Heart right ventricle (tissue), 16 donors: ENCODE measurements at regions not wholly inside any gene's neighbourhood (a gene's known extent, or its start where the extent isn't known, plus 50 kb on each side); places are given as distances from the start of the nearest gene placed in this dataset.

Source experiments
- ATAC-seq, 8 donors: fragments of 200-7000 bp; cut with Tn5 transposase; one replicate each; pipeline ENCODE4 v1.9.1; 2020; ENCODE audit warnings: mild to moderate bottlenecking in 8 of 8, moderate library complexity in 8 of 8, moderate number of reproducible peaks in 1 of 8
- DNase-seq, 2 donors: peaks; one replicate each; pipeline ENCODE4 v3.0.0-alpha.2; 2020
- H3K27ac ChIP-seq, 10 donors: fragments of 200-600 bp; sonication (generic) in 2 of 10; one replicate each; pipeline versions ENCODE4 v1.5.0 to v1.8.0; 2020 to 2022; ENCODE audit warnings: mild to moderate bottlenecking in 3 of 10
- H3K27me3 ChIP-seq, 7 donors: fragments of 200-600 bp; one replicate each; pipeline ENCODE4 v1.8.0; 2021 to 2022; ENCODE audit warnings: mild to moderate bottlenecking in 2 of 7
- H3K36me3 ChIP-seq, 9 donors: fragments of 200-600 bp; sonication (generic) in 1 of 9; one replicate each; pipeline versions ENCODE4 v1.5.0 to v1.8.0; 2020 to 2022; ENCODE audit warnings: mild to moderate bottlenecking in 2 of 9
- H3K4me1 ChIP-seq, 9 donors: fragments of 200-600 bp; sonication (generic) in 1 of 9; one replicate each; pipeline versions ENCODE4 v1.5.0 to v1.8.0; 2020 to 2022; ENCODE audit warnings: mild to moderate bottlenecking in 4 of 9
- H3K4me3 ChIP-seq, 10 donors: fragments of 200-600 bp; sonication (generic) in 2 of 10; one replicate each; pipeline versions ENCODE4 v1.5.0 to v1.8.0; 2020 to 2022; ENCODE audit warnings: mild to moderate bottlenecking in 7 of 10, moderate library complexity in 2 of 10
- H3K9me3 ChIP-seq, 11 donors: fragments of 200-600 bp in 10 of 11; sonication (generic) in 2 of 11; one replicate each; pipeline versions ENCODE4 v1.5.0 to v1.8.0; 2013 to 2022; ENCODE audit warnings: mild to moderate bottlenecking in 2 of 11, control low read depth in 1 of 11, moderate library complexity in 1 of 11
- WGBS, 2 donors: extraction: QIAGEN DNeasy Blood & Tissue Kit; methylation state at CpG; one replicate each; pipeline ENCODE4 v1.1.7; 2013; ENCODE audit warnings: inconsistent platforms in 1 of 2; 5-methylcytosine and 5-hydroxymethylcytosine counted together
- intact Hi-C, 10 donors: fragments of 100-400 bp; cut with DNase I; formaldehyde crosslinking; loops; one replicate each; pipeline versions ENCODE4 v1.11.1 to v1.14.2; 2022
- TF ChIP-seq, protein P1 (sequence below), 9 donors: fragments of 200-600 bp; sonication (generic) in 2 of 9; IDR thresholded peaks; one replicate each; pipeline versions ENCODE4 v1.5.0 to v1.8.0; 2021 to 2022; ENCODE audit warnings: antibody characterized with exemption in 9 of 9, mild to moderate bottlenecking in 5 of 9, moderate library complexity in 1 of 9
- donor health status: Arrhythmogenic right ventricular cardiomyopathy.
- donor health status: ischemic (EF 13 %, LVEDD 7.1; RV severe dilation, severe dysfunction).
- donor health status: healthy with polysubstance abuse.
- donor health status: DM: no; HTN: yes; CAD: no.
- donor health status: DM: no; HTN: no; CAD: no.
- donor health status: ischemic (EF 25% LVEDD 6.9; RV normal size, moderate dysfunction).
- donor health status: ischemic (EF 25% LVEDD 5.7; RV mildly dilated, moderate dysfunction).
- donor health status: healthy.
- donor health status: DM: yes; HTN: yes; CAD: no.
- donor health status: Ischemic cardiomyopathy.
- donor health status: ischemic (EF 35%, LVEDD 5.7; RV mildly dilated, moderate dysfunction).
- donor health status: nonischemic (EF 11% LVEDD 7.7; RV severe dilation, severe dysfunction).
- donor health status: DM: yes; HTN: yes; CAD: no.
- donor health status: PGD.
- donor health status: ischemic (EF 29% LVEDD 5.4; RV normal size, mild dysfunction).
- donor health status: nonischemic (EF 23%, LVEDD 6.1; RV moderate dilation, normal function).

DNA sequence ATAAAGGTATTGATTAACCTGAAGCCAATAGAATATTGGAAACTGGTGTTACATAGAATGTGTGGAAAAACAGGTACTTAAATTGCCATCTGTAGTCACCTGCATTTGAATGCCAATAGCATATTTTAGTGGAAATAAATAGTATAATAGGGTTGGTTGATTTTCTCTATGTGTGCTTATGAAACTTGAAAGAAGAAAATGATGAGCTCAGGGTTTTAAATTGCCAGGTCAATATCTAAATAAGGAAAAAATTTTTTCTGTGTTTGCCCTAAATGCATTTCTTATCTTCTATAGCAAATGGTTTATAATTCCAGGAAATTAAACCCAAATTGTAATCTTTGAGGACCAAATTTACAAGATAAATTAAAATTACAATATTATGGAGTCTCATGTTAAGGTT lies 626.6 kb downstream of the CDH8 start:
- Histone ChIP-seq H3K4me3 (no peak overlapping the region), H3K27me3 (no peaks in the 10 kb centered on the region), H3K9me3 (no peaks in the 10 kb centered on the region), H3K27ac (no peak overlapping the region), H3K4me1 (no peaks in the 10 kb centered on the region), H3K36me3 (no peaks in the 10 kb centered on the region)
- ATAC-seq (no peak), DNase-seq (no peak)
- TF ChIP-seq, protein P1, sequence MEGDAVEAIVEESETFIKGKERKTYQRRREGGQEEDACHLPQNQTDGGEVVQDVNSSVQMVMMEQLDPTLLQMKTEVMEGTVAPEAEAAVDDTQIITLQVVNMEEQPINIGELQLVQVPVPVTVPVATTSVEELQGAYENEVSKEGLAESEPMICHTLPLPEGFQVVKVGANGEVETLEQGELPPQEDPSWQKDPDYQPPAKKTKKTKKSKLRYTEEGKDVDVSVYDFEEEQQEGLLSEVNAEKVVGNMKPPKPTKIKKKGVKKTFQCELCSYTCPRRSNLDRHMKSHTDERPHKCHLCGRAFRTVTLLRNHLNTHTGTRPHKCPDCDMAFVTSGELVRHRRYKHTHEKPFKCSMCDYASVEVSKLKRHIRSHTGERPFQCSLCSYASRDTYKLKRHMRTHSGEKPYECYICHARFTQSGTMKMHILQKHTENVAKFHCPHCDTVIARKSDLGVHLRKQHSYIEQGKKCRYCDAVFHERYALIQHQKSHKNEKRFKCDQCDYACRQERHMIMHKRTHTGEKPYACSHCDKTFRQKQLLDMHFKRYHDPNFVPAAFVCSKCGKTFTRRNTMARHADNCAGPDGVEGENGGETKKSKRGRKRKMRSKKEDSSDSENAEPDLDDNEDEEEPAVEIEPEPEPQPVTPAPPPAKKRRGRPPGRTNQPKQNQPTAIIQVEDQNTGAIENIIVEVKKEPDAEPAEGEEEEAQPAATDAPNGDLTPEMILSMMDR (IDR thresholded peaks at IDR 0.05), result no peak
- intact Hi-C loops, result loop anchor here in 1 of 10 donors (10.0 kb wide), 1 partner anchor 1175 kb away; no protein-coding TSS in a partner anchor

DNA sequence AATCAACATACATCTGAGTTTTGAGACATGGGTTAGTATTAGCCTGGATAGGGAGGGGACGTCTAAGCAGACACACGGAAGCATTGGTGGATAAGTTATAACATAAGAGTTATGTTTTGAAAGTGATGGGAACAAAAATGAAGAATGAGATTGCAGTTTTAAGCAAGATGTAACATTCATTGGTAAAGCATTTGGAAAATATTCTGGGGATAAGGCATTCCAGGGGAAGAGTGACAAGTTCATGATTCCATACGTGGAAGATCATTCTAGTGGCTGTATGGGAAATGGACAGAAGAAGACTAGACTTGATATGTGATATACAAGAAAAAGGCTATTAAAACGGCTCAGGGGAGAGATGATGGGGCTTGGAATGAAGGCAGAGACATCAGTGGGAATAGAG lies 632.9 kb downstream of the CDH8 start:
- DNase-seq (no peak), ATAC-seq (no peak)
- TF ChIP-seq, protein P1 (IDR thresholded peaks at IDR 0.05), result no peak
- H3K36me3 ChIP-seq, result no peaks in the 10 kb centered on the region
- 73 to 79% methylated on average over 4 of the region's 4 CpGs for WGBS, 2 donors
- intact Hi-C loops, result no loop called here
- no peaks in the 10 kb centered on the region for H3K27me3 ChIP-seq
- no peaks in the 10 kb centered on the region for H3K9me3 ChIP-seq
- H3K4me3 ChIP-seq, result no peak overlapping the region
- H3K27ac ChIP-seq, result no peak overlapping the region
- no peaks in the 10 kb centered on the region for H3K4me1 ChIP-seq

DNA sequence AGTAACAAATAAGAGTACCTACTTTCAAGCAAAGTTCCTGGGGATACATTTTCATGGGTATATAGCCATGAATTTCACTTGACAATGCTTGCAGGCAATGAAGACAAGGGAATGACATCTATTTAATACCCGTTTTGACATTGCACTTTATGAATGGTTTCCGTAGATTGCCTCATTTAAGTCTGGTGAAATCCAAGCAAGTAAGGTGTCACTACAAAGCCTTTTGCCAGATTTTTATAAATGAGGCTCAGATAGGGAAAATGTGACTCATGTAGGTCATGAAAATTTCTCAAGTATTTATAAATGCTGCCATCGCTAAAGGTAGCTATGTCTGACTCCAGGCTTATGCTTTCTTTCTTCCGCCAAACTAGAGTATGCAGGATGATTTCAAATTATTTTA lies 644.3 kb downstream of the CDH8 start:
- H3K27ac ChIP-seq, result no peak overlapping the region
- ATAC-seq, result no peak
- no peak for DNase-seq
- intact Hi-C loops, result no loop called here
- H3K36me3 ChIP-seq, result no peaks in the 10 kb centered on the region
- H3K4me3 ChIP-seq, result no peak overlapping the region
- TF ChIP-seq, protein P1 (IDR thresholded peaks at IDR 0.05), result no peak
- no peaks in the 10 kb centered on the region for H3K4me1 ChIP-seq
- no peaks in the 10 kb centered on the region for H3K9me3 ChIP-seq
- H3K27me3 ChIP-seq, result peaks cover 0 to 3% (median 0%) of the 10 kb centered on the region in 7 donors
- WGBS, 2 donors, result 88 to 93% methylated on average over 4 of the region's 4 CpGs

DNA sequence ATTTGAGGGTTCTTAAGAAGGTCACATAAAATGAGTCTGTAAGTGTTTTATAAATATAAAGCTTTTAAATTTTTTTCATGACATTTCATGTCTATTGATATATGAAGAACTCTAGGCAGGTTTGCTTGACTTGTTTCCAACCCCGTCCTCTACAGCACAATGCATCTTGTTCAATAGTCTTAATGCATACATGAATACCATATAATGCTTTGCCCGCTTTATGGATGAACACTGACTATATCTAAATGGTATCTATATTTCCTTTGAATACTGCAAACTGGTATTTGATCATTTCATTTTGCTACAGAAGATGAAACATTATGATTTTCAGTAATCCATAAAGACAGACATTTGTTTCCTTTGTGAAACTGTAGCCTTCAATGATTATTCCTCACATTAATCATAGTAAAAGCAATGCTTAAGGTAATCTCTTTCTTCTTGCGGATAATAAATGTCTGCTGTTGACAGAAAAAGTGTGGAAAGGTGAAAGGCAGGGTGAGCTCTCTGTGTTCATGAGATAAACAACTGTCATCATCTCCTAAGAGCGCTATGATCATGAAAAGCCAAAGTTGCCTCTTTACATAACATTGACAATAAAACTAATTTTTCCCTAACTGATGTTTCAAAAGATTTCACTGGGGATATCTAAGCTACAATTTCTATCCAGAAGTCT lies 645.1 kb downstream of the CDH8 start:
- Histone ChIP-seq H3K27ac (no peak overlapping the region), H3K36me3 (no peaks in the 10 kb centered on the region), H3K27me3 (peaks cover 0 to 3% (median 0%) of the 10 kb centered on the region in 7 donors), H3K9me3 (no peaks in the 10 kb centered on the region), H3K4me3 (no peak overlapping the region), H3K4me1 (no peaks in the 10 kb centered on the region)
- ATAC-seq, result no peak
- WGBS, 2 donors, result 73 to 80% methylated on average over 4 of the region's 4 CpGs
- DNase-seq, result no peak
- TF ChIP-seq, protein P1 (IDR thresholded peaks at IDR 0.05), result no peak
- intact Hi-C loops, result no loop called here
